Activated T-cell treated with anti-CD3 and anti-CD28 coated beads, Interleukin-2, amount 50 U/mL, for 72 hours (primary cell): ENCODE measurements at regions not wholly inside any gene's neighbourhood (a gene's known extent, or its start where the extent isn't known, plus 50 kb on each side); places are given as distances from the start of the nearest gene placed in this dataset.
"Not testable (repeated sequence)": the region's sequence is repeated elsewhere in the genome, so short reads cannot be mapped to it uniquely, and the experiment has no call there.

Experiments
- ATAC-seq, 2 donors: fragments of 150-1000 bp; cut with Tn5 transposase; replicated peaks in 1 of 2; 2 replicates each; pipeline ENCODE4 v1.10.0; 2021; ENCODE audit warnings: moderate library complexity in 2 of 2, mild to moderate bottlenecking in 1 of 2
- DNase-seq, 2 donors: peaks; one replicate each; pipeline ENCODE4 v3.0.0; 2021 to 2022; ENCODE audit warnings: mixed read lengths in 1 of 2
- H3K27ac Mint-ChIP-seq: one replicate; pipeline ENCODE4 v1.8.0; 2022; ENCODE audit warnings: mild to moderate bottlenecking, moderate library complexity, mixed read lengths
- H3K27me3 Mint-ChIP-seq: one replicate; pipeline ENCODE4 v1.8.0; 2022; ENCODE audit warnings: low read depth, mixed read lengths
- H3K36me3 Mint-ChIP-seq, 2 donors: one replicate each; pipeline ENCODE4 v1.8.0; 2022; ENCODE audit warnings: mixed read lengths in 2 of 2, mild to moderate bottlenecking in 1 of 2; ENCODE audit not compliant: insufficient read depth in 2 of 2
- H3K4me1 Mint-ChIP-seq: one replicate; pipeline ENCODE4 v1.8.0; 2022; ENCODE audit warnings: low read depth, mixed read lengths
- H3K4me3 Mint-ChIP-seq, 2 donors: one replicate each; pipeline ENCODE4 v1.8.0; 2022; ENCODE audit warnings: mild to moderate bottlenecking in 2 of 2, mixed read lengths in 2 of 2, moderate library complexity in 2 of 2
- H3K9me3 Mint-ChIP-seq, 2 donors: one replicate each; pipeline ENCODE4 v1.8.0; 2022; ENCODE audit warnings: mixed read lengths in 2 of 2

DNA sequence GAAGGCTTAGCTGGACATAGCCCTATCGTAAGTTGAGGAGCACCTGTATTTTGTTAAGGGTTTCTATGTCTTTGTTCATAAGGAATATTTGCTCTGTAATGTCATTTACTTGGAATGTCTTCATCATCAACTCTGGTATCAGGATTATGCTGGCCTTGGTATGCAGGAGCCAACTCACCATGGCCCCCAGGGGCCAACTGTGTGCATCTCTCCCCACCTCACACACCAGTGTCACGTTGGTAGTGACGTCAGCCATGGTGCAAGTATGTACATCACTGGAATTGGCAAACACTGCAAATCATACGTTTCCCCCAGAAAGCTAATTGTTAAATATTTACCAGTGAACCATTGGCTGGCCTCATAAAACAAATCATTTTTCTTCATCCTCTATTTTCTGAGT lies 70.8 kb downstream of the YTHDF1 start:
- Mint-ChIP-seq H3K36me3 (peaks cover 5 to 9% of the 10 kb centered on the region in 2 donors), H3K4me3 (no peak overlapping the region), H3K27ac (no peak overlapping the region), H3K27me3 (peaks cover 11% of the 10 kb centered on the region), H3K9me3 (peaks cover 3 to 10% of the 10 kb centered on the region in 2 donors), H3K4me1 (no peaks in the 10 kb centered on the region)
- DNase-seq: no peak
- no peak for ATAC-seq

DNA sequence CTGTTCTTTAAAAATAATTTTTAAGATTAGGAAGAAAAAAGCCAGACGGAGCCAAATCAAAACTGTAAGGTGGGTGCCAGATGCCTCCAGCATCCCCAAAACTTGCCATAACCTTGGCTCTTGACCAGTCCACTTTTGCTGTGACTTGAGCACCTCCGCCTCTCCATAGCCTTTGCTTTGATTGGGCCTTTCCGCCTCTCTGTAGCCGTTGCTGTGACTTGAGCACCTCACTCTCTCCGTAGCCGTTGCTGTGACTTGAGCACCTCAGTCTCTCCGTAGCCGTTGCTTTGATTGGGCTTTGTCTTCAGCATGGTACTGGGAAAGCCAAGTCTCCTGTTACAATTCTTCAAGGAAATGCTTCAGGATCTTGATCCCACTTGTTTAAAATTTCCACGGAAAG lies 73.0 kb downstream of the YTHDF1 start:
- H3K4me3 Mint-ChIP-seq: no peak overlapping the region
- peaks cover 5% of the 10 kb centered on the region for H3K27me3 Mint-ChIP-seq
- peaks cover under 1 to 3% of the 10 kb centered on the region in 2 donors for H3K9me3 Mint-ChIP-seq
- ATAC-seq (no peak), DNase-seq (no peak)
- no peaks in the 10 kb centered on the region for H3K4me1 Mint-ChIP-seq
- no peak overlapping the region for H3K27ac Mint-ChIP-seq
- peaks cover 3% of the 10 kb centered on the region in 2 donors for H3K36me3 Mint-ChIP-seq

DNA sequence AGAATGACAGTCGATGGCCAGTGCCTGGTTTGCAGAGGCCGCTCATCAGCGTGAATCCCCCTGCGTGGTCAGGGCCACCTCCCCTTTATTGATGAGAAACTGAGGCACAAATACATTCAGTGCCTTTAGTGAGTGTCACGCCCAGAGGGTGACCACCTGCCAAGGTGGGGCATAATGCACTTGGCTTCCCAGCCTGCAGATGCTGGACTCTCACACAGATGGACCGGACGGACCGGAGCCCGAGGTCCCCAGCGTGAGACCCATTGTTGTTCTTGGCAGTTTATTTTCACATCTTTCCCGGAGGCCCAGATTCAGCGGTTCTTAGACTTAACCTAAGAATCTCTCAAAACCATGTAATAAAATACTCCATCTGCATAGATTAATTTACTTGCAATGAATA lies 74.4 kb downstream of the YTHDF1 start:
- Mint-ChIP-seq H3K27ac (no peak overlapping the region), H3K4me1 (no peaks in the 10 kb centered on the region), H3K36me3 (no peaks in the 10 kb centered on the region), H3K27me3 (peaks cover 8% of the 10 kb centered on the region), H3K4me3 (no peak overlapping the region), H3K9me3 (no peaks in the 10 kb centered on the region)
- no peak for DNase-seq
- no peak for ATAC-seq

DNA sequence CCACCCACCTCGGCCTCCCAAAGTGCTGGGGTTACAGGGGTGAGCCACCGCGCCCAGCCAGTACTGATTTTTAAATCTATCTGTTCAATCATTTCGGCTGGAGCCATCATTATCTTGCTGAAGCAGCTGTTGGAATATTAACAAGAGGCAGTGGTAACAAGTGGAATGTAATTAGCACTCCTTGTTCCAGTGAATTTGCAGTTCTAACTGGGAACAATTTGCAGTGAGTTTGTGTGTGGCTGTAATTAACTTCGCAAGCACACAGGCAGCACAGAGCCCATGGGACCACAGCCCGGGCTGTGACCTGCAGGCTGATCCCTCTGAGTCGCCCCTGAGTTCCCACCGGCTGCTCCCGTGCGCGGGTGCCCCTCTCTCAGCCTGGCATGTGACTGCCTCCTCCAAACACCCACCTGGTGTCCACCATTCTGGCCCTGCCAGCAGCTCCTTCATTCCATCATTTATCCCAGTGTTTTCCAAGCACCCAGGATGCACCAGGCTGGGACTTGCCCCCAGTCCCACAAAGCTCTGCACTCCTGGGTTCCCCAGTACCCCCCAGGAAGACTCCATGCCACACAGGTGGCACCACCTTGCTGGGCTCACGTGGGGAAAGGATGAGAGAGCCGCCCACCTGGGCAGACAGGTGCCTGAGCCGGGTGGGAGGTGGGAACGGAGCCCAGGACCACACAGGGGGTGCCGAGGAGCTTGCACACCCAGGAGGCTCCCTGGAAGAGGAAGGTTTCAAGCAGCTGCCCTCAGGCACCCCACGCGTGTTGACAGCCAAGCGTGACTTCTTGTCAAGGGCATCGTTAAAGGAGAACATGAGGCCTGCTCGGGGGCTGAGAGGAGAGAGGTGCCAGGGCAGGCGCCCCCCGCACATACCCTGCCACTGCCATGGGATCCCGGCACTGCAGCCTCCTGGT lies 75.2 kb downstream of the YTHDF1 start:
- no peaks in the 10 kb centered on the region for H3K4me1 Mint-ChIP-seq
- no peak overlapping the region for H3K4me3 Mint-ChIP-seq
- no peaks in the 10 kb centered on the region for H3K36me3 Mint-ChIP-seq
- peaks cover 8% of the 10 kb centered on the region for H3K27me3 Mint-ChIP-seq
- ATAC-seq (no peak), DNase-seq (no peak)
- no peaks in the 10 kb centered on the region for H3K9me3 Mint-ChIP-seq
- H3K27ac Mint-ChIP-seq: no peak overlapping the region

DNA sequence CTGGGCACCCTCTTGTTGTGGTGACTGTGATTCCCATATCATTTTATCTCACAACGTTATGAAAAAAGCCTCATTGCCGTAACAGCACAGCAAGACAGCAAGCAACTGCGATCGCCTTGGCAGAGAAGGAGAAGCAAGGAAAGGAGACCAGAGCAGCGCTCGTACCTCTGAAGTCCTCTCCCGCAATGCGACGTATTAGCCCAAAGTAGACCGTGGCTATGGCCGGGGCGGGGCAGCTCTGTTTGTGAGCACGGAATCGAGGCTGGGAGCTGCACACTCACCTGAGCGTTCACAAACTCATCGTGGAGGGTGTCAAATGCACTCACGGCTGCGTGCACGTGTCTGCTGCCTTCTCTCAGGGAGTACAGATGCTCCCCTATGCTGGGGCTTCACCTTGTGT lies 76.1 kb downstream of the YTHDF1 start:
- no peak for DNase-seq
- no peaks in the 10 kb centered on the region for H3K36me3 Mint-ChIP-seq

GRCh38 chr20:63139356-63139755 lies 76.6 kb downstream of the YTHDF1 start:
- Mint-ChIP-seq H3K4me1 (no peaks in the 10 kb centered on the region), H3K9me3 (no peaks in the 10 kb centered on the region), H3K27ac (no peak overlapping the region), H3K4me3 (no peak overlapping the region), H3K36me3 (no peaks in the 10 kb centered on the region), H3K27me3 (peaks cover 8% of the 10 kb centered on the region)
- ATAC-seq (no peak), DNase-seq (no peak)

More for the DNA sequence above, 76.1 kb downstream of the YTHDF1 start:
- ATAC-seq: no peak
- Mint-ChIP-seq H3K27me3 (peaks cover 8% of the 10 kb centered on the region), H3K9me3 (no peaks in the 10 kb centered on the region), H3K4me1 (no peaks in the 10 kb centered on the region), H3K4me3 (no peak overlapping the region), H3K27ac (no peak overlapping the region)

DNA sequence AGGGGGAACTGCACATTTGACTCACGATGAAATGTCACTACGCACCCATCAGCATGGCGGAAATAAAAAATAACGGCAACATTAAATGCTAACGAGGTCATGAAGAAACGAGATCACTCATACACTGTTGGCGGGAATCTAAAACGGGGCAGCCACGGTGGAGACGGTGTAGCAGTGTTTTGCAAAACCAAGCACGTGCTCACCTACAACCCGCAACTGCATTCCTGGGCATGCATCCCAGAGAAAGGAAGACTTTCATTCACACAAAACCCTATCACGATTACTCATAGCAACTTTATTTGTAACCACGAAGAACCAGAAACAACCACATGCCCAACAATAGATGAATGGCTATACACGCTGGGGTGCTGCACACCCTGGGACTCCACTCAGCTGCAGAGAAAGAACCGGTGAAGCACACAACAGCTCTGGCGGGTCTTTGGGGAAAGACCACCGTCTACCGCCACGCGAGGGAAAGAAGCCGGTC lies 77.0 kb downstream of the YTHDF1 start:
- H3K27ac Mint-ChIP-seq: no peak overlapping the region
- no peak for ATAC-seq

GRCh38 chr20:63137851-63138415 lies 78.0 kb downstream of the YTHDF1 start:
- no peak overlapping the region for H3K27ac Mint-ChIP-seq
- peaks cover 8% of the 10 kb centered on the region for H3K27me3 Mint-ChIP-seq
- H3K36me3 Mint-ChIP-seq: no peaks in the 10 kb centered on the region
- DNase-seq: no peak
- H3K9me3 Mint-ChIP-seq: no peaks in the 10 kb centered on the region
- no peak for ATAC-seq
- no peaks in the 10 kb centered on the region for H3K4me1 Mint-ChIP-seq
- H3K4me3 Mint-ChIP-seq: no peak overlapping the region

More for the DNA sequence above, 77.0 kb downstream of the YTHDF1 start:
- peaks cover 8% of the 10 kb centered on the region for H3K27me3 Mint-ChIP-seq
- no peaks in the 10 kb centered on the region for H3K36me3 Mint-ChIP-seq
- H3K9me3 Mint-ChIP-seq: no peaks in the 10 kb centered on the region
- no peak overlapping the region for H3K4me3 Mint-ChIP-seq
- H3K4me1 Mint-ChIP-seq: no peaks in the 10 kb centered on the region
- DNase-seq: no peak

DNA sequence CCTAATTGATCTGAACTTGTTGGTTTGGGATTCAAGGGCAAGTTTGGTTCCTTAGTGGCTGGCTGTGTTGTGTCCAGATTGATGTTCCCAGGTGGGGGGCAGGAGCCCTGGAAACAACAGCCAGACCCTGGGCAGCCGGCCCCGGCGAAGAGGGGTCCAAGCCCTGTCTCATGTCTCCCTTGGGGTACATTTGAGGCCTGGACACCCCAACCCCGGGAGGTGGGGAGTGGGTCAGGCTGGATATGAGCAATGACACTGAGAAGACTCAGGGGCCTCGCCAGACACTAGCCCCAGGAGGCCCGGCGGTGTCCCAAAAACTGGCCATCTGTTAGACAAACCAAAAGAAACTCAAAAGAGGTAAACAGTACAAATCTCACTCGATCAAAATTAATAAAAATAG lies 79.6 kb downstream of the YTHDF1 start:
- H3K36me3 Mint-ChIP-seq: no peaks in the 10 kb centered on the region

GRCh38 chr20:63135411-63135810 lies 80.5 kb downstream of the YTHDF1 start:
- no peaks in the 10 kb centered on the region for H3K36me3 Mint-ChIP-seq
- peak in 1 of 2 donors; percentile 41 for ATAC-seq
- no peak for DNase-seq

More for the DNA sequence above, 79.6 kb downstream of the YTHDF1 start:
- Mint-ChIP-seq H3K4me3 (no peak overlapping the region), H3K4me1 (no peaks in the 10 kb centered on the region), H3K27ac (no peak overlapping the region), H3K27me3 (peaks cover 8% of the 10 kb centered on the region), H3K9me3 (no peaks in the 10 kb centered on the region)
- DNase-seq (no peak), ATAC-seq (no peak)

DNA sequence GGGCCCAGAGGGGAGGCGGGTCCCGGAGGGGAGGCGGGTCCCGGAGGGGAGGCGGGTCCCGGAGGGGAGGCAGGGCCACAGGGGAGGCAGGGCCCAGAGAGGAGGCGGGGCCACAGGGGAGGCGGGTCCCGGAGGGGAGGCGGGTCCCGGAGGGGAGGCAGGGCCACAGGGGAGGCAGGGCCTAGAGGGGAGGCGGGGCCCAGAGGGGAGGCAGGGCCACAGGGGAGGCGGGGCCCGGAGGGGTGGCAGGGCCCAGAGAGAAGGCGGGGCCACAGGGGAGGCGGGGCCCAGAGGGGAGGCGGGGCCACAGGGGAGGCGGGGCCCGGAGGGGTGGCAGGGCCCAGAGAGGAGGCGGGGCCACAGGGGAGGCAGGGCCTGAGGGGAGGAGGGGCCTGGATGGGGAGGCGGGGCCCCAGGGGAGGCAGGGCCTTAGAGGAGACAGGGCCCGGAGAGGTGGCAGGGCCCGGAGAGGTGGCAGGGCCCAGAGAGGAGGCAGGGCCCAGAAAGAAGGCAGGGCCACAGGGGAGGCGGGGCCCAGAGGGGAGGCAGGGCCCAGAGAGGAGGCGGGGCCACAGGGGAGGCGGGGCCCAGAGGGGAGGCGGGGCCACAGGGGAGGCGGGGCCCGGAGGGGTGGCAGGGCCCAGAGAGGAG lies 81.1 kb downstream of the YTHDF1 start:
- not testable (repeated sequence) for H3K9me3 Mint-ChIP-seq, H3K27ac Mint-ChIP-seq, H3K4me3 Mint-ChIP-seq, DNase-seq, H3K4me1 Mint-ChIP-seq, H3K27me3 Mint-ChIP-seq, H3K36me3 Mint-ChIP-seq
- ATAC-seq: peak; percentile 60 to 70

More at GRCh38 chr20:63135411-63135810, 80.5 kb downstream of the YTHDF1 start:
- Mint-ChIP-seq H3K4me1 (no peaks in the 10 kb centered on the region), H3K27me3 (peaks cover 8% of the 10 kb centered on the region), H3K27ac (no peak overlapping the region), H3K9me3 (no peaks in the 10 kb centered on the region), H3K4me3 (no peak overlapping the region)

DNA sequence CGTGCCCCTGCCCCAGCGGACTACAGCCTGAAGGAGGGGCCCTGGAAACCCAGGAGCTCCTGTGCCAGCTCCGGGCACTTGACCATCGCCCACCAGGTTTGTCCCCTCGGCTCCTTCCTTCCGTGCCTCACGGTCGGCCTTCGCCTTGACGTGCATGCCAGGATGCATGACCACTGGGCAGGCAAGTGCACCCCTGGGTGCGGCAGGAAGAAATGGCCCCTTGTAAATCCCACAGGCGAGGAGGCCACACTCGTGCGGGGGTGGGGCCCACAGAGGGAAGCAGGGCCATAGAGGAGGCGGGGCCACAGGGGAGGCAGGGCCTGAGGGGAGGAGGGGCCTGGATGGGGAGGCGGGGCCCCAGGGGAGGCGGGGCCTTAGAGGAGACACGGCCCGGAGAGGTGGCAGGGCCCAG lies 81.7 kb downstream of the YTHDF1 start:
- Mint-ChIP-seq H3K9me3 (no peaks in the 10 kb centered on the region), H3K27ac (no peak overlapping the region), H3K4me3 (no peak overlapping the region), H3K4me1 (no peaks in the 10 kb centered on the region), H3K36me3 (no peaks in the 10 kb centered on the region), H3K27me3 (peaks cover 8% of the 10 kb centered on the region)
- peak in 1 of 2 donors; percentile 15 for ATAC-seq
- peak in 1 of 2 donors; percentile 17 for DNase-seq

DNA sequence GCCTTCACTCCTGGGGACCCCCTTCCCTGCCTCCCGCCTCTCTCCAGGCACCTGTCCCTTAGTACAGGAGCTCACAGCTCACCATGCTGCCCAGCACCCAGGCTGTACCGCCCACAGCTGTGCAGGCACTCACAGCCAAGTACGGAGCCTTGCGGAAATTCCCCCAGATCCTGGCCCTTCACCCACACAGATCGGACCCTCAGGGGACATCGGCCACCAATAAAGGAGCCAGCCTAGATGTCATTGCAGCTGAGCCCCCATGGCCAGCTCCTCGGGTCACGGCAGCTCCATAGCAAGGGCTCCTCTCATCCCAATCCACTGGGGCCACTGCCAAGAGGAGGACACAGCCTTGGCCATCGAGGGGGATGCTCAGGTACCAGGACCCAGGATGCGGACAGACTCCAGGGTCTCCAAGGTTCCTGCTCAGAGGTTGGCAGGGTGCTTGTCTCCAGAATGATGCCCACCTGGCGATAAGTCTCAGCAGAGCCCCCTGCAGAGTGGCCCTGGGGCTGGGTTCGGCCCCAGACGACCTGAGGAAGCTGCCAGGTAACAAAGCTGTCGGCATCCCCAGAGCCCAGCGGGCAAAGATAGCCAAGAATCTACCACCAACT lies 82.3 kb downstream of the YTHDF1 start:
- H3K4me3 Mint-ChIP-seq: no peak overlapping the region
- H3K4me1 Mint-ChIP-seq: no peaks in the 10 kb centered on the region
- H3K27me3 Mint-ChIP-seq: peaks cover 8% of the 10 kb centered on the region
- ATAC-seq: no peak
- H3K9me3 Mint-ChIP-seq: no peaks in the 10 kb centered on the region
- no peaks in the 10 kb centered on the region for H3K36me3 Mint-ChIP-seq
- DNase-seq: no peak
- H3K27ac Mint-ChIP-seq: no peak overlapping the region
